NT2/D1 (cell line): ENCODE measurements at regions not wholly inside any gene's neighbourhood (a gene's known extent, or its start where the extent isn't known, plus 50 kb on each side); places are given as distances from the start of the nearest gene placed in this dataset.

Experiments used
- SUZ12 ChIP-seq: IDR thresholded peaks from 2 replicates; pipeline ENCODE4 v1.6.1; 2011; ENCODE audit not compliant: insufficient read length, insufficient read depth; ENCODE audit errors: extremely low read depth
- YY1 ChIP-seq: IDR thresholded peaks from 2 replicates; pipeline ENCODE4 v1.6.1; 2011; ENCODE audit not compliant: insufficient read length, insufficient read depth
- ZNF274 ChIP-seq: IDR thresholded peaks from 2 replicates; pipeline ENCODE4 v1.6.1; 2011; ENCODE audit warnings: mild to moderate bottlenecking, low read depth, low read length

DNA sequence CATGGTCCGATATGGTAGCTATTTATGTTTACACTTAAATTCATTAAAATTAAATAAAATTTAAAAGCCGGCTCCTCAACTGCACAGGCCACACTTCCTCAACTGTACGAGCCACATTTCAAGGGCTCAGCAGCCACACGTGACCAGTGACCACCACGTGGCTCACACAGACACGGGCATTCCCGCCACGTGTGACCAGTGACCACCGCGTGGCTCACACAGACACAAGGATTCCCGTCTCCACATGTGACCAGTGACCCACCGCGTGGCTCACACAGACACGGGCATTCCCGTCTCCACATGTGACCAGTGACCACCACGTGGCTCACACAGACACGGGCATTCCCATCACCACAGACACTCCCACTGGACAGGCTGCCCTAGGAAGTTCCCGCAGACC, 91.3 kb downstream of the PDGFA start:
- TF ChIP-seq ZNF274 (no peak), YY1 (no peak), SUZ12 (no peak)
